Endothelial cell of umbilical vein (primary cell): ENCODE measurements at regions not wholly inside any gene's neighbourhood (a gene's known extent, or its start where the extent isn't known, plus 50 kb on each side); places are given as distances from the start of the nearest gene placed in this dataset.

ENCODE experiments used
- BruUV-seq: library from RNA; stranded (reverse); fragments of 400-500 nt; replicated peaks from 2 replicates; lab custom pipeline; 2021; lab: Mats Ljungman, UMichigan
- CTCF ChIA-PET: fragments of 300-600, 350-600 bp; sonication (Branson Sonifier 250); formaldehyde crosslinking; loops from one replicate; lab custom pipeline; 2021; ENCODE audit warnings: antibody characterized with exemption, inconsistent platforms; lab: Charles Lee
- POLR2A ChIA-PET: fragments of 300-600, 350-600 bp; sonication (Branson Sonifier 250); formaldehyde crosslinking; loops from one replicate; lab custom pipeline; 2021; ENCODE audit warnings: antibody characterized with exemption, inconsistent platforms; lab: Charles Lee
- DNase-seq: peaks from one replicate; pipeline ENCODE4 v3.0.0-alpha.2; 2011; ENCODE audit warnings: low read depth, low spot score
- FAIRE-seq: peaks from 2 replicates; lab custom pipeline; 2011; peaks lifted over from hg19 to GRCh38; lab: Jason Lieb, UNC
- H2AFZ ChIP-seq: 2 replicates; pipeline ENCODE4 v1.6.0; 2012; ENCODE audit warnings: low read depth, low read length, control low read depth, inconsistent platforms
- H3K27ac ChIP-seq: 2 replicates; pipeline ENCODE4 v1.5.1; 2011; ENCODE audit warnings: low read depth, mild to moderate bottlenecking, control low read depth, low read length, moderate library complexity; ENCODE audit not compliant: insufficient read depth
- H3K27me3 ChIP-seq, 2 experiments: 2 replicates each; pipeline versions ENCODE4 v1.6.0 to v1.6.1; 2011; ENCODE audit warnings: low read length in 2 of 2, mixed read lengths in 1 of 2; ENCODE audit not compliant: control insufficient read depth in 2 of 2, insufficient read depth in 2 of 2
- H3K36me3 ChIP-seq, 2 experiments: 2 replicates in 1 of 2; 3 replicates in 1 of 2; pipeline ENCODE4 v1.5.1; 2011; ENCODE audit warnings: low read length in 2 of 2, mild to moderate bottlenecking in 1 of 2, moderate library complexity in 1 of 2; ENCODE audit not compliant: control insufficient read depth in 2 of 2, insufficient read depth in 2 of 2; ENCODE audit errors: extremely low read depth in 1 of 2
- H3K4me1 ChIP-seq: 3 replicates; pipeline ENCODE4 v1.5.1; 2011; ENCODE audit warnings: mild to moderate bottlenecking, low read length; ENCODE audit not compliant: control insufficient read depth, insufficient read depth; ENCODE audit errors: extremely low read depth
- H3K4me2 ChIP-seq: 2 replicates; pipeline ENCODE4 v1.6.1; 2011; ENCODE audit warnings: low read length, control low read depth, mixed read lengths; ENCODE audit not compliant: insufficient read depth
- H3K4me3 ChIP-seq, 3 experiments: fragments of 200-600 bp in 1 of 3; sonication (generic), shearing (Covaris generic) in 1 of 3; replicated peaks in 1 of 3; 2 replicates each; pipeline ENCODE4 v1.5.1; 2011 to 2016; ENCODE audit warnings: control low read depth in 3 of 3, low read length in 3 of 3, mild to moderate bottlenecking in 2 of 3, inconsistent platforms in 1 of 3, low read depth in 1 of 3, moderate library complexity in 1 of 3; ENCODE audit not compliant: insufficient read depth in 1 of 3
- H3K79me2 ChIP-seq: 2 replicates; pipeline ENCODE4 v1.6.0; 2012; ENCODE audit warnings: low read length, inconsistent platforms; ENCODE audit not compliant: control insufficient read depth, insufficient read depth
- H3K9ac ChIP-seq: replicated peaks from 2 replicates; pipeline ENCODE3; 2011; ENCODE audit warnings: low read length, control low read depth; ENCODE audit not compliant: insufficient read depth; ENCODE audit errors: extremely low read depth
- H3K9me1 ChIP-seq: replicated peaks from 3 replicates; pipeline ENCODE4 v1.6.0; 2011; ENCODE audit warnings: mild to moderate bottlenecking, low read length; ENCODE audit not compliant: control insufficient read depth, insufficient read depth; ENCODE audit errors: extremely low read depth
- H3K9me3 ChIP-seq: replicated peaks from 2 replicates; pipeline ENCODE4 v1.5.1; 2012; ENCODE audit warnings: low read length, inconsistent platforms; ENCODE audit not compliant: control insufficient read depth, insufficient read depth
- H4K20me1 ChIP-seq: replicated peaks from 2 replicates; pipeline ENCODE3; 2011; ENCODE audit warnings: mild to moderate bottlenecking, low read length; ENCODE audit not compliant: control insufficient read depth, insufficient read depth; ENCODE audit errors: extremely low read depth
- CTCF ChIP-seq, 2 donors: IDR thresholded peaks; 1 replicate in 1 of 2; 2 replicates in 1 of 2; pipeline ENCODE4 v1.5.1; 2011; ENCODE audit warnings: low read length in 2 of 2, mild to moderate bottlenecking in 2 of 2, moderate library complexity in 2 of 2, control low read depth in 1 of 2, inconsistent platforms in 1 of 2, low read depth in 1 of 2; ENCODE audit not compliant: insufficient read depth in 1 of 2; ENCODE audit errors: extremely low read depth in 1 of 2
- EZH2 ChIP-seq: IDR thresholded peaks from 2 replicates; pipeline ENCODE4 v1.6.1; 2012; ENCODE audit warnings: borderline replicate concordance, low read depth, mild to moderate bottlenecking, moderate library complexity, low read length, inconsistent platforms; ENCODE audit not compliant: severe bottlenecking
- FOS ChIP-seq: IDR thresholded peaks from 2 replicates; pipeline ENCODE4 v1.6.1; 2011; ENCODE audit warnings: mild to moderate bottlenecking, low read length, moderate library complexity, borderline replicate concordance; ENCODE audit not compliant: insufficient read depth
- GATA2 ChIP-seq: IDR thresholded peaks from 2 replicates; pipeline ENCODE4 v1.7.0; 2011; ENCODE audit warnings: low read depth, mild to moderate bottlenecking, moderate library complexity, mixed read lengths, low read length; ENCODE audit not compliant: insufficient read length, insufficient read depth
- JUN ChIP-seq: IDR thresholded peaks from 2 replicates; pipeline ENCODE4 v1.6.1; 2011; ENCODE audit warnings: borderline replicate concordance, low read depth; ENCODE audit not compliant: insufficient read length, insufficient read depth
- MAX ChIP-seq: IDR thresholded peaks from 2 replicates; pipeline ENCODE4 v1.6.1; 2011; ENCODE audit not compliant: insufficient read depth, insufficient read length
- MYC ChIP-seq: IDR thresholded peaks from one replicate; pipeline ENCODE4 v1.6.1; 2011; ENCODE audit warnings: mild to moderate bottlenecking, low read depth, low read length
- POLR2A ChIP-seq: IDR thresholded peaks from 2 replicates; pipeline ENCODE4 v1.6.1; 2012; ENCODE audit warnings: low read depth, mild to moderate bottlenecking, control low read depth, low read length
- POLR2AphosphoS5 ChIP-seq: IDR thresholded peaks from 2 replicates; pipeline ENCODE4 v1.6.1; 2012; ENCODE audit warnings: low read depth, mild to moderate bottlenecking, control low read depth, low read length, moderate library complexity; ENCODE audit not compliant: insufficient read depth
- dilution Hi-C: fragments of 300-500 bp; cut with MboI; formaldehyde crosslinking; loops from one replicate; pipeline ENCODE4 v1.15.0; 2019; ENCODE audit warnings: low sequenced_read_pairs; ENCODE audit not compliant: extremely low pct_ligation_motif_present
- intact Hi-C: fragments of 100-400 bp; cut with micrococcal nuclease; formaldehyde crosslinking; loops from one replicate; pipeline ENCODE4 v1.10.0; 2022

GRCh38 chr4:65126200-65126599 lies 544.1 kb downstream of the EPHA5 start:
- ChIA-PET POLR2A (no interaction called here), CTCF (no interaction called here)
- dilution Hi-C loops: no loop called here
- DNase-seq (no peak), FAIRE-seq (no peak)
- Histone ChIP-seq H2AFZ (no peak overlapping the region), H3K4me3 (no peak overlapping the region), H3K4me2 (no peak overlapping the region), H3K27ac (no peak overlapping the region), H3K36me3 (no peaks in the 10 kb centered on the region), H3K4me1 (no peaks in the 10 kb centered on the region), H4K20me1 (no peaks in the 10 kb centered on the region), H3K9ac (no peak overlapping the region), H3K27me3 (no peaks in the 10 kb centered on the region), H3K79me2 (no peaks in the 10 kb centered on the region), H3K9me1 (no peaks in the 10 kb centered on the region), H3K9me3 (no peaks in the 10 kb centered on the region)
- BruUV-seq: no TSS peak
- TF ChIP-seq MYC (no peak), JUN (no peak)
- intact Hi-C loops: no loop called here

GRCh38 chr4:65120287-65120686 lies 550.0 kb downstream of the EPHA5 start:
- Histone ChIP-seq H4K20me1 (no peaks in the 10 kb centered on the region), H3K4me2 (no peak overlapping the region), H3K36me3 (no peaks in the 10 kb centered on the region), H3K9ac (no peak overlapping the region), H3K27me3 (no peaks in the 10 kb centered on the region), H3K4me3 (no peak overlapping the region), H3K9me1 (no peaks in the 10 kb centered on the region), H3K4me1 (no peaks in the 10 kb centered on the region), H3K79me2 (no peaks in the 10 kb centered on the region), H2AFZ (no peak overlapping the region), H3K27ac (no peak overlapping the region), H3K9me3 (no peaks in the 10 kb centered on the region)
- ChIA-PET POLR2A (no interaction called here), CTCF (interaction anchor here (1.4 kb wide), 1 partner anchor 12 kb away, joined by 3 read pairs; no protein-coding TSS in a partner anchor)
- FAIRE-seq: no peak
- intact Hi-C loops (no loop called here), dilution Hi-C loops (no loop called here)
- no TSS peak for BruUV-seq
- no peak for TF ChIP-seq CTCF (IDR thresholded peaks at IDR 0.05; ENCODE audit: extremely low read depth in 1 of 2, insufficient read depth in 1 of 2, low read depth in 1 of 2, low read length in 2 of 2)
- no peak for TF ChIP-seq EZH2
- no peak for TF ChIP-seq GATA2
- TF ChIP-seq MYC: no peak
- no peak for TF ChIP-seq POLR2AphosphoS5
- TF ChIP-seq POLR2A: no peak
- TF ChIP-seq JUN: no peak
- no peak for TF ChIP-seq MAX
- no peak for TF ChIP-seq FOS
- DNase-seq: no peak
